Large intestine (tissue), 3 donors: ENCODE measurements at regions not wholly inside any gene's neighbourhood (a gene's known extent, or its start where the extent isn't known, plus 50 kb on each side); places are given as distances from the start of the nearest gene placed in this dataset.

Source experiments
- DNase-seq, 2 donors: peaks; one replicate each; pipeline versions ENCODE4 v3.0.0 to v3.0.0-alpha.2; 2013
- H3K27ac ChIP-seq: one replicate; pipeline ENCODE4 v1.5.1; 2013; ENCODE audit warnings: low read length
- H3K27me3 ChIP-seq: 2 replicates; pipeline ENCODE4 v1.6.1; 2013; ENCODE audit warnings: low read length; ENCODE audit not compliant: control insufficient read depth, insufficient read depth
- H3K36me3 ChIP-seq: 2 replicates; pipeline ENCODE4 v1.6.1; 2013; ENCODE audit warnings: low read length; ENCODE audit not compliant: control insufficient read depth, insufficient read depth
- H3K4me1 ChIP-seq: one replicate; pipeline ENCODE4 v1.6.1; 2013; ENCODE audit warnings: low read length; ENCODE audit not compliant: control insufficient read depth, insufficient read depth
- H3K4me3 ChIP-seq: one replicate; pipeline ENCODE4 v1.5.1; 2013; ENCODE audit warnings: low read length
- H3K9me3 ChIP-seq: one replicate; pipeline ENCODE4 v1.6.1; 2013; ENCODE audit warnings: mild to moderate bottlenecking, low read depth, low read length, moderate library complexity; ENCODE audit not compliant: control insufficient read depth
- WGBS: methylation state at CpG from one replicate; pipeline ENCODE4 v1.1.5; 2013; ENCODE audit warnings: low lambda C conversion rate; ENCODE audit not compliant: insufficient coverage; 5-methylcytosine and 5-hydroxymethylcytosine counted together

DNA sequence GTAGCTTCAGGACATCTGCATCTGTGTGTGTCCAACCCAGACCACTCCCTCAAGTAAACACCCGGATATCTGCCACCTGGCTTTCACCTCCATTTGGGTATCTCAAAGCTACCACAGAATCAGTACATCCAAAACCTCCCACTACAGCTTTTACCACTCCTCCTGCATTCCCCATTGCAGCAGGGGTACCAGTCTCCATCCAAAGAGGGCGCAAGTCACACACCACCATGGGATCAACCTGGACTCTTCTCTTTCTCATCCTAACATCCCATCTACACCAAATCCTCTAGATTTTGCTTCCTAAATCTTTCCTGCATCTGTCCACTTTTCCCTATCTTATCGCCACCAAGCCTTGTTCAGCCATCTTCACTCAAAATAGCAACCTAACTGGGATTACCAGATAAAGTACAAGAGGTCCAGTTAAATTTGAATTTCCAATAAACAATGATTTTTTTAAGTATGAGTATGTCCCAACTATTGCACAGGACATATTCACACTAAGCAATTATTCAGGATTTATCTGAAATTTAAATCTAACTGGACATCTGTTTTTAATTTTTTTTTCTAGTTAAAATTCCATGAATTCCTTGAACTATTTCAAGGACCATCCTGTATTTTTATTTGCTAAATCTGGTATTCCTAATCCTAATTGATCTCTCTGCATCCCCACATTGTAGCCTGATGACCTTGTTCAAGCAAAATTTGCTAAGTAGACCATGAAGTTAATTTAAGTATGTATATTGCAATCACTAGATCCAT lies 164.3 kb upstream of the MLN start:
- peaks cover 3% of the 10 kb centered on the region for H3K27me3 ChIP-seq

GRCh38 chr6:33967265-33967767 lies 163.5 kb upstream of the MLN start:
- Histone ChIP-seq H3K27me3 (peaks cover 2% of the 10 kb centered on the region), H3K27ac (no peak overlapping the region), H3K9me3 (no peaks in the 10 kb centered on the region), H3K4me3 (no peak overlapping the region), H3K4me1 (no peaks in the 10 kb centered on the region), H3K36me3 (no peaks in the 10 kb centered on the region)
- DNase-seq = no peak
- no CpG with 5 or more reads among the region's 3 CpGs for WGBS

More for the DNA sequence above, 164.3 kb upstream of the MLN start:
- H3K9me3 ChIP-seq = no peaks in the 10 kb centered on the region
- H3K36me3 ChIP-seq = no peaks in the 10 kb centered on the region
- no peak overlapping the region for H3K4me3 ChIP-seq
- DNase-seq = no peak
- H3K27ac ChIP-seq = no peak overlapping the region
- no peaks in the 10 kb centered on the region for H3K4me1 ChIP-seq
- WGBS = 49% methylated on average over 2 of the region's 3 CpGs

DNA sequence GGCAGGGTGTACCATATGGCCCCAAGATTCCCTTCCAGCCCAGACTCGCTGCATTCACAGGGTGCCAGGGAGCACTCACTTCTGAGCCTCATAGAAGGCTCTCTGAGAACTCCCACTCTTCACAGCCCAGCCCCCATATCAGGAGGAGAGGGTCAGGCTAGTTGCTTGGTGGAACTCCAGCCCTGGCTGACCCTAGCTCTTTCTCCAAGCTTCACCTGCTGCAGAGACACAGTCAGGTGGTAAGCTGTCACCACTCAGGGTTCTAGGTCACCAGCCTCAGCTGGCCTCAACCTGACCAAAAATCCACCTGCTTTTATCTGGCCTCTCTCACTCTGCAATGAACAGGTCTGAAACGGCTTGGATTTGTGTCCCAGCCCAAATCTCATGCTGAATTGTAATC lies 162.7 kb upstream of the MLN start:
- H3K4me1 ChIP-seq = no peaks in the 10 kb centered on the region
- no peak overlapping the region for H3K4me3 ChIP-seq
- no peak for DNase-seq
- H3K27me3 ChIP-seq = peaks cover 2% of the 10 kb centered on the region
- no peak overlapping the region for H3K27ac ChIP-seq
- no peaks in the 10 kb centered on the region for H3K36me3 ChIP-seq
- H3K9me3 ChIP-seq = no peaks in the 10 kb centered on the region
- WGBS = no CpG with 5 or more reads among the region's 2 CpGs

- Histone ChIP-seq H3K4me1 (no peaks in the 10 kb centered on the region), H3K27ac (no peak overlapping the region), H3K36me3 (no peaks in the 10 kb centered on the region), H3K9me3 (no peaks in the 10 kb centered on the region), H3K4me3 (no peak overlapping the region), H3K27me3 (peaks cover 2% of the 10 kb centered on the region)
- no peak for DNase-seq
- WGBS = no CpG with 5 or more reads among the region's 8 CpGs
Observed at GRCh38 chr6:33965766-33966165, 162.0 kb upstream of the MLN start.

DNA sequence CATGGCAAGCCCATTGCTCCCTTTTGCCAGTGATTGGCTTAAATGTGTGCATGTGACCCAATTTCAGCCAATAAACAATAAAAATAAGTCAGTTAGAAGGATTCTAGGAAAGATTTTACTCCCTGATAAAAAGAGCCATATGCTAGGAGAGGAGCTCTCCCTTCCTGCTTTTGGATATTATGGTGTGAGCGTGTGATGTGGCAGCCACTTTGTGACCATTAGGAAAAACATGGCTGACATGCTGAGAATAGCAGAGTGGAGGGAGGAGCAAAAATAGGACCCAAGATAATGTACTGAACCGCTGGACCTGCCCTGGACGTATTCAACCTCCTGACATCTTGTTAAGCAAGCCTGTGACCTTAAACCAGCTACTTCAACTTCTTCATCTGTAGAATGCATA lies 160.6 kb upstream of the MLN start:
- no peak for DNase-seq
- 100% methylated on average over 1 of the region's 3 CpGs for WGBS
- Histone ChIP-seq H3K4me1 (no peaks in the 10 kb centered on the region), H3K27me3 (peaks cover 2% of the 10 kb centered on the region), H3K9me3 (no peaks in the 10 kb centered on the region), H3K36me3 (no peaks in the 10 kb centered on the region), H3K27ac (no peak overlapping the region), H3K4me3 (no peak overlapping the region)

GRCh38 chr6:33963136-33963750 lies 159.4 kb upstream of the MLN start:
- H3K9me3 ChIP-seq = no peaks in the 10 kb centered on the region
- H3K4me3 ChIP-seq = no peak overlapping the region
- H3K27ac ChIP-seq = no peak overlapping the region
- WGBS = no CpG with 5 or more reads among the region's 7 CpGs
- H3K36me3 ChIP-seq = no peaks in the 10 kb centered on the region
- H3K27me3 ChIP-seq = peaks cover 2% of the 10 kb centered on the region
- H3K4me1 ChIP-seq = no peaks in the 10 kb centered on the region
- no peak for DNase-seq

DNA sequence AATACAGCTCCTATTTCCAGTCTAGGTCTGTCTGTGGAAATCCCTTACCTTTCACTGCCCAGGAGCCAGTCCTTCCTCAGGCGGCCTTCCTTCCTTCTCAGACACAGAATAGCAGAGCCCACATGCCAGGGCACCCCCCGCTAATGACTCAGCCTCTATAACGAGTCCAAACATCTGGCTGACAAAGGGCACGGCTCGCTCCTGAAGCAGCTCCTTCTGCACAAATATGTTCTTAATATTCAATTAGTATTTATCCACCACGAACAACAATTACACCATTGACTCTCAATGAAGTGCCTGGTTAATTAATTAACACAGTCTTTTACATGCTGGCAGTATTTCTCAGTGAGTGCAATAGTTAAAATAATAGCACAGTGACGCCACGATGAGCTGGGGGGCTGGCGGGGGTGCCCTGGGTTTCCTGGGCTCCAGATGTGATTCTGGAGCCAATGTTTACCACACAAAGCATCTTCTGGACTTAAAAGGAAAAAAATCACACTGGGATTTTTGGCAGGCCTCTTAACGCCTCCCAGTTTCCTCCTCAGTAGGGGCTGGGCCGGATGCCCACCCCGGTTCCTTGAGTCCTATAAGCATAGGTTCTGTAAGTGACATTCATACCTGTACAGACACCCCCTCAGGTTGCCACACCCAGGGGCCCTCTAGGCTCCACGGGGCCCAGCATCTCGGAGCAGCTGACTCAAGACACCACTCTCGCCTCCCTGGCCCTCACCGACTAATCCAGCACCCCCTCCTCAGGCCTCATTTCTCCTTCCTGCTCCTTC lies 158.6 kb upstream of the MLN start:
- WGBS = no CpG with 5 or more reads among the region's 16 CpGs
- Histone ChIP-seq H3K27me3 (peaks cover 2% of the 10 kb centered on the region), H3K4me1 (no peaks in the 10 kb centered on the region), H3K27ac (no peak overlapping the region), H3K9me3 (no peaks in the 10 kb centered on the region), H3K4me3 (no peak overlapping the region), H3K36me3 (no peaks in the 10 kb centered on the region)
- DNase-seq = no peak

DNA sequence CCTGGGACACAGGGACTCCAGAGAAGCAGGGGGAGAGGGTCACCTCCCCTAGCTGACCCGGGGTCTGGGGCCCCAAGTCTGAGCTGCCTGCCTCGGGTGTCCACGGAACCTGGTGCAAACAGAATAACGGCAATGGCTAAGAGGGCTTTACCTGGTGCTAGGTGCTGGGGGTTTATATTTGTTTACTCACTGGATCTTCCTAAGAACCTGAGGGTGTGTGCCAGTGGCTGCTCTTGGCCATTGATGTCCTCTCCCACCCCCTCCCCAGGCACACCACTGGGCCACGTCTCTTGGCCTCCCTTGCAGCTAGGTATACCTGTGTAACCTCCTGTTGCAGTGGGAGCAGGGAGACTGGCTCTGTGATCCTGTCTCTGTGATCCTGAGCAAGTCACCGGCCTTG lies 157.9 kb upstream of the MLN start:
- H3K36me3 ChIP-seq = no peaks in the 10 kb centered on the region
- peaks cover 2% of the 10 kb centered on the region for H3K27me3 ChIP-seq
- DNase-seq = no peak
- no peaks in the 10 kb centered on the region for H3K4me1 ChIP-seq
- H3K27ac ChIP-seq = no peak overlapping the region
- H3K9me3 ChIP-seq = no peaks in the 10 kb centered on the region
- H3K4me3 ChIP-seq = no peak overlapping the region
- WGBS = no CpG with 5 or more reads among the region's 6 CpGs

- WGBS = 90% methylated on average over 2 of the region's 22 CpGs
- DNase-seq = no peak
- H3K27me3 ChIP-seq = peaks cover 2% of the 10 kb centered on the region
- H3K9me3 ChIP-seq = no peaks in the 10 kb centered on the region
- H3K36me3 ChIP-seq = no peaks in the 10 kb centered on the region
- no peak overlapping the region for H3K4me3 ChIP-seq
- H3K27ac ChIP-seq = no peak overlapping the region
- H3K4me1 ChIP-seq = no peaks in the 10 kb centered on the region
Observed at GRCh38 chr6:33960345-33961313, 156.8 kb upstream of the MLN start.
